Loucy (cell line): ENCODE measurements at regions not wholly inside any gene's neighbourhood (a gene's known extent, or its start where the extent isn't known, plus 50 kb on each side); places are given as distances from the start of the nearest gene placed in this dataset.

Experiments
- EZH2phosphoT487 ChIP-seq: fragments of 200-600 bp; IDR thresholded peaks from 2 replicates; pipeline ENCODE4 v1.6.1; 2018; ENCODE audit warnings: antibody characterized with exemption, mild to moderate bottlenecking, moderate library complexity, borderline replicate concordance
- TF ChIP-seq, protein P1 (sequence below): fragments of 200-600 bp; sonication (generic); conservative IDR thresholded peaks from 2 replicates; pipeline ENCODE4 v1.5.1; 2014; ENCODE audit warnings: mild to moderate bottlenecking, antibody characterized with exemption, low read length

DNA sequence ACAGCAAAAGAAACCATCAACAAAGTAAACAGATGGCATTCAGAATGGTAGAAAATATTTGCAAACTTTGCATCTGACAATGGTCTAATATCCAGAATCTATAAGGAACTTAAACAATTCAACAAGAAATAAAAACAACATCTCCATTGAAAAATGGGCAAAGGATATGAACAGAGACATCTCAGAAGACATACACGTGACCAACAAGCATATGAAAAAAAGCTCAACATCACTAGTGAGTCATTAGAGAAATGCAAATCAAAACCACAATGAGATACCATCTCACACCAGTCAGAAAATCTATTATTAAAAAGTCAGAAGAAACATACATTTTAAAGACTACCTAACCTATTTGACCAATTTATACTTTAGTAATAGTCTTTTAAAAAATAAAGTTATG lies 571.3 kb upstream of the NRG3 start:
- TF ChIP-seq, protein P1, sequence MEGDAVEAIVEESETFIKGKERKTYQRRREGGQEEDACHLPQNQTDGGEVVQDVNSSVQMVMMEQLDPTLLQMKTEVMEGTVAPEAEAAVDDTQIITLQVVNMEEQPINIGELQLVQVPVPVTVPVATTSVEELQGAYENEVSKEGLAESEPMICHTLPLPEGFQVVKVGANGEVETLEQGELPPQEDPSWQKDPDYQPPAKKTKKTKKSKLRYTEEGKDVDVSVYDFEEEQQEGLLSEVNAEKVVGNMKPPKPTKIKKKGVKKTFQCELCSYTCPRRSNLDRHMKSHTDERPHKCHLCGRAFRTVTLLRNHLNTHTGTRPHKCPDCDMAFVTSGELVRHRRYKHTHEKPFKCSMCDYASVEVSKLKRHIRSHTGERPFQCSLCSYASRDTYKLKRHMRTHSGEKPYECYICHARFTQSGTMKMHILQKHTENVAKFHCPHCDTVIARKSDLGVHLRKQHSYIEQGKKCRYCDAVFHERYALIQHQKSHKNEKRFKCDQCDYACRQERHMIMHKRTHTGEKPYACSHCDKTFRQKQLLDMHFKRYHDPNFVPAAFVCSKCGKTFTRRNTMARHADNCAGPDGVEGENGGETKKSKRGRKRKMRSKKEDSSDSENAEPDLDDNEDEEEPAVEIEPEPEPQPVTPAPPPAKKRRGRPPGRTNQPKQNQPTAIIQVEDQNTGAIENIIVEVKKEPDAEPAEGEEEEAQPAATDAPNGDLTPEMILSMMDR, result no peak
- no peak for TF ChIP-seq EZH2phosphoT487
